ENCODE measurements at regions not wholly inside any gene's neighbourhood (a gene's known extent, or its start where the extent isn't known, plus 50 kb on each side); places are given as distances from the start of the nearest gene placed in this dataset.

DNA sequence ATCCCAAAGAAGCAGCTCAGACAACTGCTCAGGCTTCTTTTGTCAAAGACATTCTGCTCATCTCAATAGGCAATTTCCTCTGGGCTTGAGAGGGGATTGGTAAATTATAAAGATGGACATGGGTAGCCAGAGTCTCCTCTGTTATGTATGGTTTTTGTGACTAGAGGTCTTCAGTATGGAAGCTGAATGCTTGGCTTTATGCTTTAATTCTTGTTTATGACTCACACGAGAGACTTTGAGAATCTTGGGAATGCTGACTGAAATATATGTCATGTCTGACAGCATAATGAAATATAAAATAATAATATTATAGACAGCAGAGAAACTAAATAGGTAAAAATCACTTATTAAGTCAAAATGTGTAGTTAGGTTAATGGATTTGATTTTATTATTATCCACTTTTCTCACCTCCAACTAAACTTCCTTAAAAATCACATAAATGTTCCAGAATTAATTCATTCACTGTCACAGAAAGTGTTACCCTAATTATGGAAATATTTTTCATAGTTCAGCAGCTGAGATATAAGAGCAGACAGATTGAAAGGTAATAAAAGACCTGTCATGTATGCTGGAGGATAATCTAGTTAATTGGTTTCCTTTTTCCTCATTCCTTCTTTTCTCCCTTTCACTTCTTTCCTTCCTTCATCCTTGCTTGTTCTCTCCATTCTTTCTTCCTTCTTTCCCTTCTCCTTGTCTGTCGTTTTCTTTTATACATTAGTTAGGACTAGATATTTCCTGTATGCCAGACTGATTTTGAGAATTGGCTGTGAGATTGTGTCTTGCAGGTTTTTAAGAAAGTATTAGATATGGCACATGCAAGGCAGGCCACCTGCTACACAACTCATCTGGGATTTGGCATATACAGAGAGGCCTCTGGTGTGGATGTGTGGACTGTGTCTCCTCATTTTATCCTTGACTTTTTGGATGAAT, 1866.1 kb upstream of the NUDT12 start:
- DNase-seq (ENCODE audit: low spot score): no peak

DNA sequence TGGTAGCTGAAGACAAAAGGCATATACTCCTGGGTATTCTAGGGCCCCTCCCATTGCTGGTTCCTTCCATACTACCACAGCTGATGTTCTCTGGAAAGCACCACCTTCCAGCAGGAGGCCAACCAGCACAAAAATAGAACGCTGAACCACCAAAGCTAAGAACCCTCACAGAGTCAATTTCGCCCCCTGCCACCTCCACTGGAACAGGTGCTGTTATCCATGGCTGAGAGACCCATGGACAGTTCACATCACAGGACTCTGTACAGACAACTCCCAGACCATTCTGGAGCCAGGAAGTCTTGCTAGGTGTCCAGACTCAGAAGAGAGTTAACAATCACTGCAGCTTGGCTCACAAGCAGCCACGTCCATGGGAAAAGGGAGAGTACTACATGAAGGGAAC, 1851.5 kb upstream of the NUDT12 start:
- DNase-seq (ENCODE audit: low spot score): no peak

DNA sequence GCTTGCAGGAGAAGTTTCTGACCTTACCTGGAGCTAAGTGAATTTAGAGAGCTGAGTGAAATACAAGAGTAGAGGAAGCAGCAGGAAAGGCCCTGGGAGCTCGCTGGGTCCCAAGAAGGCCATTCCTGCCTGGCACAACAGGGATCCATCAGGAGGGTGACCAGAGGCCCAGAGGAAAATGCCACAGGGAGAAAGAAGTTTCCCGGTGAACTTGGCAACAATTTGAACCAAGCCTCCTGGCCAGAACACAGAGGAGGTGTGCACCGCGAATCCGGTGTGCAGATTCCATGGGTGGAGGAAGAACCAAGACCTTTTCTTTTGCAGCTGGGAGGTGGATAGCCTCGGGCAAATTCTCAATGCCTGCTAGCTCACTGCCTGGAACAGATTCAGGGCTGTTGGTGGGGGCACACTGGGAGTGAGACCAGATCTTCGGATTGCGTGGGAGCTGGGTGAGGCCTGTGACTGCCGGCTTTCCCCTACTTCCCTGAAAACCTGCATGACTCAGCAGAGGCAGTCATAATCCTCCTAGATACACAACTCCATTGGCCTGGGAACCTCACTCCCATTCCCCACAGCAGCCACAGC, 1850.9 kb upstream of the NUDT12 start:
- no peak for DNase-seq (ENCODE audit: low spot score)

DNA sequence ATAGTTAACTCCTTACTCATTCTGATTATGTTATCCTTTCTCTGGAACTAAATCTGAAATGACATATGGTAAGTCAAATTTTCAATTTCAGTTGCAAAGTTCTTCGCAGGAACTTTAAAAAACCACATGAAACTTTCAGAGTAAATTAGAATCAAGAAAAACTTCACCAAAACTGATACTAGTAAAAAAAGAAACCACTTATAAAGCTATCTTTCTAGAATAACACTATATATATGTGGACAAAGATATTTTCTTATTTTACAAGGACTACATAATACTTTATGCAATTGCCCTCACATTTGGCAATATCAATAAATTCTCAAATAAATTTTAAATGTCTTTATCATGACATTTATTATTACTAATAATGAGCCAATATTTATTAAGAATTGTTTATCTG, 1847.1 kb upstream of the NUDT12 start:
- DNase-seq (ENCODE audit: low spot score): no peak

DNA sequence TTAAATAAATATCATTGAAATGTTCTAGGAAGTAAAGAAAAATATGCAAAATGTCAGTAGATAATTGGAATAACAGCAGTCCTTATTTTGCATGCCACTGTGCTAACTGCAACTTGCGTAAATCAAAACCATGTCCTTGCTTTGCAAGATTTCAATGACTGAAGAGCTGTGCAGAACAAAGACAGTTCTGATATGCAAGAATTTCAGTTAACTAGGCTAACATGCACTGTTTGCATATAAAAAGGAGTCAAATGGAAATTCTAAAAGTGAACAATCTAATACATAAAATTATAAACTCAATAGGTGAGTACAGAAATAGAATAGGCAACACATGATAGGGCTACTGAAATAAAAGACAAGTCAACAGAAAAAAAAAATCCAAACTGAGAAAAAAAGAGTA, 1844.6 kb upstream of the NUDT12 start:
- no peak for DNase-seq (ENCODE audit: low spot score)

DNA sequence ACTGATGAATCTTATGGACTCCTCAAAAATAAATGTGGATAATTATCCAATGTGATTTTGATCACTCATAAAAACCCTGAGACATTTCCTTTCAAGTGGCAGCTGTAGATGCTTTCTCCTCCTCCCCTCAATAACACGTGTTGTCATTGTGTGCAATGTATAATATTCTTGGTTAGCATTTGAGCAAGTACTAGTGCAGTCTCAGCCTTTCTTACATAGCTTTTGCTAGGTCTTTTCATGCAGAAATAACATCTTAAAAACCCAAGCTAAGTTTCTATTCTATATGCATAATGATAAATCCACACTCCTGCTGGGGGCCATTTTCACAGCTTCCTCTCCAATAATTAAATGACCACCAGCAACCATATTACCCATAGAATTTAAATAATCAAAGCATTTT, 1835.2 kb upstream of the NUDT12 start:
- DNase-seq (ENCODE audit: low spot score): no peak

DNA sequence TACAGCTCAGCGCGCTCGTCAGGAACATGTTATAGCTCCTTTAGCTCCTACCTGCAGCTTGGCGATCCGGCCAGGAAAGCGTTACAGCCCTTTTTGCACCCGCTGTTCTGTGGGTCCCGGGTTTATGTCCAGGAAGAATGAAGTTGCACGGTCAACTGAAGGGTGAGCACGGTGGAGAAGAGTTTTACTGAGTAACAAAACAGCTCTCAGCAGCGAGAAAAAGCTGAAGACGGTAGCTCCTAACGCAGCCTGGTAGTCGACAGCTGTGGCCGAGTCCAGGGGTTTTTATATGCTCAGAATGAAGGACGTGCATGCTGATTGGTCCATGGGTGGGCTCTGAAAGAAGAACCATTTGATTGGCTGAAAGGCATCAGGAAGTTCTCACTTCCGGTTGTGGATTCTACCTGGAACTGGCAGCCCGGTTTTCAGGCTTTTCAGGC, 1830.1 kb upstream of the NUDT12 start:
- no peak for DNase-seq (ENCODE audit: low spot score)

DNA sequence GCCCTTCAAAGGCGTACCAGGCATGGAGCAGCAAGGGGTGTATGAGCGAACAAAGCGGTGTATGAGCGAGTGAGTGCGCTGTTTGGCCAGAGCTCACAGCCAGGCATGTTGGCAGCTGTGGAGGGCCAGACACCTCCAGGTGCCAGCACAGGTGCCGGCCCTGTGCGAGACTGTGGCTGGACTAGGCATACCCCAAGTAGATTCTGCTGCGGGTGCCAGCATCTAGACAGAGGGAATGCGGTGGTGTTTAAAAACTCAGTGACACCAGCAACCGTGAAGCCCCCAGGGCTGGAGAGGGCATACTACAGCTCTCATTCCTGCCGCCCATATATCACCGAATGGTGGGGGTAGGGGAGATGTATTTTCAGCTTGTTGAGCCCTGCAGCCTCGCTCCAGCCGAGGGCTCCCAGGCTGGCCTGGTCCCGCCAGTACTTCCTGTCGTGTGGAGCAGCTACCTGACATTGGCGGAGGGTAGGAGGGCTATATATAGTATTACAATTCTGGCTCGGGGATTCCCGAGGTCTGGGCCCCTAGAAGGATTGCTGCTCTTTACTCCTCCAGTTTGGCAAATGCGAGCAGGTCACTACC, 1829.6 kb upstream of the NUDT12 start:
- DNase-seq (ENCODE audit: low spot score): no peak

DNA sequence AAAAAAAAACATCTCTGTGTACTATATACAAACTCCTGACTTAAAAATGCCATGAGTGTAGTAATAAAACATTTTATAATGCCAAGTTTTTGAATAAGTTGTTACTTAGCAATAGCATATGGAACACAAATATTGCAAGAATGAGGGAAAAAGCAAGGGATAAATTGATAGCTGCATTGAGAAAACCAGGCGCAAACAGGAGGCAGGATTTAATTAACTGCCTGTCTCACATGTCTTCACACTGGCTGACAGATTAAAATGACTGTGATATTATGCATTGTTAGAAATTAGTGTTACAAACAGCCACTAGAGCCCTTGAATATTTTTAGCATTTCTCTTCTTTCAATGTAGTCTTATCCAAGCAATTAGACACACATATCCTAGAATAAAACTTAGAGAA, 1817.5 kb upstream of the NUDT12 start:
- DNase-seq (ENCODE audit: low spot score): no peak

DNA sequence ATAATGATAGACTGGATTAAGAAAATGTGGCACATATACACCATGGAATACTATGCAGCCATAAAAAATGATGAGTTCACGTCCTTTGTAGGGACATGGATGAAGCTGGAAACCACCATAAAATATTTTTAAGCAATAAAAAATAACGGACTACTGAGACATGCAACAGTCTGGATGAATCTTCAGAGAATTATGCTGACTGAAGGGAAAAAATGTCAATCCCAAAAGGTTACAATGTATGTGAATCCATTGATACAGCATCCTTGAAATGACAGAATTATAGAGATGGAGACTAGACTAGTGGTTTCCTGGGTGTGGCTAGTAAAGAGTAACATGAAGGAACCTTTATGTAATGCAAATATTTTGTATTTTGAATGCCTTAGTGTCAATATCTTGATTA, 1808.6 kb upstream of the NUDT12 start:
- DNase-seq (ENCODE audit: low spot score): no peak

DNA sequence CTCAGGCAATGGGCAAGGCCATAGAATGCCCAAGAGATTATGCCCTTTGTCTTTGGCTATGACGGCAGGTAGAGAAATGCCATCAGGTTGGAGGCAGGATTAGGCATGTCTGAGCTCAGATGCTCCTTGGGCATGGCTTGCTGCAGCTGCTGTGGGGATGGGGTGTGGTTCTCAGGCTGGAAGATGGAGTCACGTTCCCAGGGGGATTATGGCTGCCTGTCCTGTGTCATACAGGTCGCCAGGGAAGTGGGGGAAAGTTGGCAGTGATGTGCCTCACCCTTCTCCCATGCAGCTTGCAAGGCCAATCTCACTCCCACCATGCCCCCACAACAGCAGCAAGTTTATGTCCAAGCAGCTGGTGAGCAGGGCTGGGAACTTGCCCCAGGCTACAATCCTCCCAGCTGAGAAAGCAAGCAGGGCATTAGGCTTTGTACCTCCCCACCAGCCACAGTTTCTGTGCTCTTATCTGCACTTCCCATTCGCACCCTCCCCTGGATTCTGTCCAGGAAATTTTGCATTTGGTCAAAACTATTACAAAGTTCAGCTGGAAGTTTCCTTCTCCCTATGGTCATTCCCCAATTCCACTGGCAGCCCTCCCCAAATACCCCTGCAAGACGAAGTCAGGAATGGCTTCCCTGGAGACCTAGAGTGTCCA, 1788.0 kb upstream of the NUDT12 start:
- DNase-seq (ENCODE audit: low spot score): no peak

DNA sequence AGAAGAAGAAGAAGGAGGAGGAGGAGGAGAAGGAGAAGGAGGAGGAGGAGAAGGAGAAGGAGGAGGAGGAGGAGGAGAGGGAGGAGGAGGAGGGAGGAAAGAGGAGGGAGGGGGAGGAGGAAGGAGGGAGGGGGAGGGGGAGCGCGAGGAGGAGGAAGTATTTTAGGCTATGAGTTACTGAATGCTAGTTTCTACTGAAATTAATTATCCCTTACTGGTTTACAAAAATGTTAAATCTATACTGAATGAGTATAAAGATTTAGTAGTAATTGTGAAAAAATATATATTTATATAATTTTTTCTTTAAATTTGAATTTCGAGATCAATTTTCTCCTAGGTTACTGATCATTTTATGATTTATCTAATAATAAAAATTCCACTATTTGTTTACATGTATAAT, 1769.0 kb upstream of the NUDT12 start:
- no peak for DNase-seq (ENCODE audit: low spot score)

DNA sequence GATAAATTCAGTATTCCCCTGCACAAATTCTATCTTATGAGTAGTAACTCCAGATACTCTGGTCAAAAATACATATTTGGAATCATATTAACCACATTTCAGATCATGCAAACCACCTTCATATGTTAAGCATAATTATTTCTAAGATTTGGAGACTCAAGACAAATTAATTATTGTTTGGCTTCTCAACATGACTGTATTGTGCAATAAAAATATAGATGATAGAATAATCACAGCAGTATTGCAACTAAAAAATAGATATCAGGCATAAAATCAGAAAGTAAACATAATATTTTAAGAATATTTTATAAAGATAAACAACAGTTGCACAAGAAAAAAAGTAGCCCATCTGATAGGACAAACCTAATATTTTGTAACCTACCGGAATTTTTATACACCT, 1767.6 kb upstream of the NUDT12 start:
- no peak for DNase-seq (ENCODE audit: low spot score)

DNA sequence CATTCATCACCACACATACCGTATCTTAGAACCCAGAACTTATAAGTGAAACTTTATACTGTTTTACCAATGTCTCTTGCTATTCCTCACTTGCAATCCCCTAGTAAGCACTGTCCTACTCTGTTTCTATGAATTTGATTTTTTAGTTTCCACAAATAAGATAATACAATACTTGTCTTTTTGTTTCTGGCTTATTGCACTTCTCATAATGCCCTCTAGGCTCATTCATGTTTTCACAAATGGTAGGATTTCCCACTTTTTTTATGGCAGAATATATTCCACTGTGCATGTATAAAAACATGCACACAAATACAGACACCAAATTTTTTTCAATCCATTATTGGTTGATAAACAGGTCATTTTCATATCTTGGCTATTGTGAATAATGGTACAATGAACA, 1742.3 kb upstream of the NUDT12 start:
- DNase-seq (ENCODE audit: low spot score): no peak

DNA sequence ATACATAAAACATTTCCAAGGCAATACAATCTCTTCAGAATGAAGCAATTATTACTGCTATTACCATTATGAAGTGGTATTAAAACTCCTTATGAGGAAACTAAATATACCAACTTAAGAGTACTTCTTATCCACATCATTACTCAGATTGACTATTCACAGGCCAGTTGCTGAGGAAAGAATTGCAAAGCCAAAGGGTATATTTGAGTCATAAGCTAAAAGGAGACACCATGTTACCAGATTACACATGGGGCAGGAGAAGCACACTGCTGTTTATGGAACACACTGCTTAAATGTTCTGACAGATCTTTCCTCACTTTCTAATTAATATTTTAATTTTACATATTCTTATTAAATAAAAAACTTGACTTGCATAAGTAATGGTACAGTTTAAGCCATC, 1726.4 kb upstream of the NUDT12 start:
- no peak for DNase-seq (ENCODE audit: low spot score)

DNA sequence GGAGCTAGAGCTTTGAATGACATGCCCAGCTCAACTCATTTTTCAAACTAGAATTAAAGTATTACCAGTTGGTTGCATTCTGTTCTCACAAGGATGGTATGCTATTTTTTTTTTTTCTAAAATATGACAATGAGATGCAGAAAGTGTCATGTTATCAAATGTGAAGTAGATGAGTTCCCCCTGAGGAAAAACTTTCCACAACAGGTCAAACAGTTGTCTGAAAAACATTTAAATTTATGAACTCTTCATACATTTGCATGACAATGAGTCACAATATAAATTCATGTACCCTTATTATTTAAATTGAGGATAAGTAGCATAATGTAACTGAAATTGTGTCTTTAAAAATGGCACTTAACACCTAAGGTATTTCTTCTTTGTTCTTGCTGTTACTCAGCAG, 1720.5 kb upstream of the NUDT12 start:
- DNase-seq (ENCODE audit: low spot score): no peak

DNA sequence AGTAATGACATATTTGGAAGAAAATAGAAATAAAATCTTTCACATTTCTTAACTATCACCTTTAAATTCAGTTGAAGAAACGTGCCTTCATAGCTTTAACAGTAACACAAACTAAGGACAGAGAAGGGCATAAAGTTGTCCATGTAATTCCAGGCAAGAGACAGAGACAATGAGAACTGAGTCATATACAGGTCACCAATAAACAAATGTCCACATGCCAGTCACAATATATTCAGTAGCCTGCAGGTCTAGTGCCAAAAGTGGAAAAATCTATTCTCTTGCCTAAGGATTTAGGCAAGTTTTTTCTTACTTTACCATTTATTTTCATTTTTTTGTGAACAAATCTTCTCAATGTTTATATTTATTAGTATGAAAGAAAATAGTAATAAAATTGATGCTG, 1711.5 kb upstream of the NUDT12 start:
- no peak for DNase-seq (ENCODE audit: low spot score)

DNA sequence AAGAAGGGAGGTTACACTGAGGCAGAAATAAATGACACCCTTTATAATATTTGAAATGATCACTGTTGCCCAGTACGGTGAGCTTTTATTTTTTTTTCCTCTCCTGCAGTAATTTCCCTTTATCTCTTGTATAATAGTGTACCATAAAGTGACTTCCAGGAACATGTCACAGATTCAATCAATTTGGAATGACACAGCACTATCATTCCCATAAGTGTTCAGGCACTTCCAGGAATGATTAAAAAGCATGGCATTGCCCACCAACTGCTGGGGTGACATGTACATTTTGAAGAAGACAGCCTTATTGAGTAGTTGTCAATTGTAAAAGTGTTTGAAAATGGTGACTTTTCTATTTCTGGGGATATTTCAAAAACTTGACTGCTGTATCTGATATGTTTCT, 1700.9 kb upstream of the NUDT12 start:
- no peak for DNase-seq (ENCODE audit: low spot score)

DNA sequence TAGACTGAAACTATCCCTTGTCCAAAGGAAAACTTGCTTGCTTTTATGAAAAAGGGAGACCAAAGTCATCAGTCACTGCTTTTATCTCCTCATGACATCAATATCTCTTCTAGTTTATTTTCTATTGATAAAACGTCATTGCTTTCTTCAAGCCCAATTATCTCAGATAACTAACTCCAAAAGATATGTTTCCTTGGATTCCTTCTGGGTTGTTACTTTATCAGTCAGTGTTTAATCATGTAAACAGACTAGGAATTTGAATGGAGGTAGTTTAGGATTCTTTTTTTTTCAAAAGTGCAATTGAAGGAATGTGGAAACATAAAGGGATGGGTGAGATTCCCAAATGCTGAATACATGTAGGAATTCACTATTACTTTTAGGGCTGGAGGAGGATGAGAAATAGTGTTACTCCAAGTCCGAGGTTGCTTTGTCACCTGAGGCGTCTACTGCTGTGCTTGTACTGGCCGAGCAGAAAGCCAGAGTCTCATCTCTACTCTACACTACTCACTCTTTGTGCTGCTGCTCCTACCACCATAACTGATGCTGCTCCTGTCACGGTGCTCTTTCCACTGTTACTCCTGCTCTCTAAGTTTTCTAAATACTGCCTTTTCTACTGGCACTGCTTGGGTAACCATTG, 1697.1 kb upstream of the NUDT12 start:
- no peak for DNase-seq (ENCODE audit: low spot score)

DNA sequence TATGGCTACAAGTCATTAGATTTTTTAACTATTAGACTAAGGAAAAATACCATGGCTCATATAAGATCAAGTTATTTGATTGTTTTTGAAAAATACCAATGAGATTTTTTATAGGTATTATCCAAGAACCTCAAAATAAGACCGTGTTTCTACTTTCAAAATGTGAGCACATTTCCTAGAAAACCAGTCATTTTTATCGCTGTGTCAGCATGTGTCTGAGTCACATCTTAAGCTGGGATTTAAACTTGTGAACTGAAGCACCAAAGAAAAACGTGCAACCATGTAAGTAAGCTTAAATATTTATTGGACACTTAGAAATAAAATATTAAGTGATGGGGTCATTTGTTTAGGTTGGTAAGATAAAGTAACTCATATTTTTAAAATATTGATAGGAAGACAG, 1676.0 kb upstream of the NUDT12 start:
- DNase-seq (ENCODE audit: low spot score): no peak

DNA sequence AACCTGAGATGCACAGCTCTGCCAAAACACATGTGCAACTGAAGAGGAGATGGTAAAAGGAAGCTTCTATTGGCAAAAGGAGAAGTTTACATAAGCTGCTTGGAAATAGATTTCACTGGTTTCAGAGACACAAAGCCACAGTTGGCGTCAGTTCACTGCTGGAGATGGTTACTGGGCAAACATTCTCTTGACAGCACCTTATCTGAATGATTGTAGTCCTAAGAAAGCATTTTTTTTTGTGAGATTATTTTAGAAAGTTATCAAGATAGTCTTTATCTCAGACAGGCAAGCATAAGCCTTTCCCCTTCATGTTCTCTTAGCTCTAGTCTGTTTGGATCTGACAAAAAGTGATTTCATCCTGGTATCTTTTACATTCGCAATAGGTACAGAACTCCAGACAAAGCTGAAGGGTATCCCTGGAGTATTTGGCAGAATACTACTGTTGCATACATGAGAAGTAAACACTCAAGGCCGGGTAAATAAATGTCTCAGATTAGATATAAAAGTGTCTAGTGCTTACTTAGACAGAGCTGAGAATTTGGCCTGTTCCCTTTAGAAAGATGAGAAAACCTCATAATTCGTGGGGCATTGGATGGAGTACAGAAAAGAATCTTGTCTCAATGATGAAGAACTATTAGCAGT, 1668.0 kb upstream of the NUDT12 start:
- no peak for DNase-seq (ENCODE audit: low spot score)

DNA sequence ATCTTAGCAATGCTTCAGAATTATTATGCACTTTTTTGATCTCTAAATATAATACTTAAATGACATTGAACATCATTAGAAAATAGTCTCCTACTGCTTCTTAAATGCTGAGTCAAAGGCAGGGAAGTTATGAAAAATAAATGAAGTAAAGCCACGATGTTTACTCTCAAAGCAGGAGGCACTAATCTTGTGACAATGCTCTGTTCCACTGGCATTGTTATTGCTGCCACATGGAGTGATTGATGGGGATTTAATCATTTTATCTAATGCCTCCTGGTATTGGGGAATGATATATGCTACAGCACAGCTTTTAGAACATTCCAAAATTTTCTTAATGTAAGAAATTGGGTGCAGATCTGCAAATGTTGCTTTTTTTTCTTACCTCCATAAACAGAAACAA, 1655.4 kb upstream of the NUDT12 start:
- DNase-seq (ENCODE audit: low spot score): peak; percentile 13
